Activated T-cell treated with anti-CD3 and anti-CD28 coated beads for 24 hours (primary cell): ENCODE measurements at regions not wholly inside any gene's neighbourhood (a gene's known extent, or its start where the extent isn't known, plus 50 kb on each side); places are given as distances from the start of the nearest gene placed in this dataset.
"Not testable (repeated sequence)": the region's sequence is repeated elsewhere in the genome, so short reads cannot be mapped to it uniquely, and the experiment has no call there.

ENCODE experiments used
- DNase-seq: peaks from one replicate; pipeline ENCODE4 v3.0.0-alpha.2; 2020; ENCODE audit warnings: low read depth

DNA sequence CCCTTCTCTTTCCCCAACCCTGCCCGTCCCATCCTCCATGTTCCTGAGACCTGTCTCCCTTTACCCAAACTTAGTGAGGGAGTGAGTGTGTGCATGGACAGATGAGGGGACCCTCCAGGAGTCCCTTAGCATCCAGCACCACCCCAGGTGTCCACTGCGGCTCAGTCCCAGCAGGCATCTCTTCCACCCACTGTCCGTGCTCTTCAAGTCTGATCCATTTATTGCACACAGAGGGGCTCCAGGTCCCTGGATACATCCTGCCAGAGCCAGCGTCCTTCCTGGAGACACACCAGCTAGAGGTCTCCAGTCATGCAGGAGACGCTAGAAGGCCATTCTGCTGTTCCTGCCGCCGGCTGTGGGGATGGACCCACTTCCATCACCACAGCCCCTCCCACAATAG, 239.2 kb downstream of the ADGRD1 start:
- DNase-seq: no peak

DNA sequence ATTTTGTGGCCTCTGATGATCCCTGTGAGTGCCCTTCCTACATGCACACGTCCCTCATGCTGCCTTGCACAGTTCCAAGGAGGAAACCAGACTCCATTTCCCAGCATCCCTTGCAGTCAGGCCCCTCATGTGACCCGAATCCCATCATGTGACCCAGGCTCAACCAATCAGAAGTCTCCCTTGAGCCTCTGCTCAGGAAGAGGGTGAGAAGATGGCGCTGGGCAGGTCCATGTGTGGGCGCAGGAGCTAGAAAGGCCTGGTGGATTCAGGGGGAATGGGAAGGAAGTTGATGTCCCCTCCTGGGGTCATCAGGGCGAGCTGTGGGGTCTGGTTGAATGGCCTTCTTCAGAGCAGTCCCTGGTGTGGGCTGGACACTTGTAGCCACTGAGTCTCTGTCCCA, 240.5 kb downstream of the ADGRD1 start:
- no peak for DNase-seq

DNA sequence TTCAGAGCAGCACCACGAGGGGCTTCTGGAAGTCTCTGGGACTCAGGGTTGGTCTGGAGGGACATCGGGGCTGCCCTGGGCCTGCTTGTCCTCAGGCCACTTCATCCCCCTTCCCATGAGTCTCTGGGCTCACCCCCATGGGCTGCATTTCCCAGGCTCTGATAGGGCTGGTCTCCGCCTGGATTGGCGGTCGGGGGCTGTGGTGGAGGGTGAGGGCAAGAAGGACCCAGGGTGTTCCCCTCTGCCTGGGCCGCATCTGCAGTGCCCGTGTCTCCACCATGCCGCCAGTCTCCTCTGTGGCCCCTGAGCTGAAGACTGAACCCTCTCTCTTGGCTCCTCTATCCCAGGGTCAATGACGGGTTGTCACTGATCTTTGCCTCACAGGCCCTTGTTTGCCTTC, 242.1 kb downstream of the ADGRD1 start:
- DNase-seq: no peak

DNA sequence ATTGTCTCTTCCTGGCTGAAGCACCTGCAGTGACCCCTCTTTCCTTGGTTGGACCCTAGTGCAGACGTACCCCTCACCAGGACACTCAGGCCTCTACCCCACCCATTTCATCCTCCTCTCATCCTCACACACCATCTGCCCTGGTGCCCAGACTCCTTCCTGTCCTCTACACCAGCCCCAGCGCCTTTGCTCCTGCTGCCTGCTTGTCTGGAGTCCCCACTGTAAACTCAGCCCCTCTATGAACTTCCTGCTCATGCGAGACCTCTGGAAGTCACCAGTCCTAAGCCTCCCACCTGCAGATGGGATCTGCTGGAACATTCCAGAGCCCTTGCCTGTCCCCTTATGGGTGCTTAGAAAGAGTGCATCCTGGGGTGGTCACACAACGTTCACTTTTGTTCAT, 242.5 kb downstream of the ADGRD1 start:
- no peak for DNase-seq

DNA sequence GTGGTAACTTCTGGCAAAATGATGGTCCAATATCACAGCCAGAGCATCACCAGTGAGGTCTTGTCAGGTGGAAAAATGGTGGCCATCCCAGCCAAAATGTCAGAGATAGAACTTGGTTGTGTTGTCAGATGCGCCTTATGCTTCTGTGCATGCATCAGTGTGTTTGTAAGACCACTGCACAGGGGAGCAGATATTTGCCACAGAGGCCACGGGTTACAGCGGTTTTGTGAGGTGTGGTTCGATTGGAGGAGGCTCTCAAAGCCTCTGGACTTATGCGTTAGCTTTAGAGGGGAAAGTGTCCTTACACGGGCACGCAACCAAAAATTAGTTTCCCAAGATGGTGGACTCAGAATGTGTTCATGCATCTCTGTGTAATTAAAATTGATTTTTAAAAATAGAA, 243.8 kb downstream of the ADGRD1 start:
- no peak for DNase-seq

DNA sequence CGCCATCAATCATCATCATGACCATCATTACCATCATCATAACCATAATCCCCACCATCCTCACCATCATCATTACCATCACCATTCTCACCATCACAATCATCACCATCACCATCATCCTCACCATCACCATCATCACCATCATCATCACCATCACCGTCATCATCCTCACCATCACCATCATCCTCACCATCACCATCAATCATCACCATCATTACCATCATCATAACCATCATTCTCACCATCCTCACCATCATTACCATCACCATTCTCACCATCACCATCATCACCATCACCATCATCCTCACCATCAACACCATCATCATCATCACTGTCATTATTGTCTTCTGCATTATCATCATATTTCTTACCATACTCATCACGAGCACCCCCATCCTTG, 245.5 kb downstream of the ADGRD1 start:
- DNase-seq: no peak

DNA sequence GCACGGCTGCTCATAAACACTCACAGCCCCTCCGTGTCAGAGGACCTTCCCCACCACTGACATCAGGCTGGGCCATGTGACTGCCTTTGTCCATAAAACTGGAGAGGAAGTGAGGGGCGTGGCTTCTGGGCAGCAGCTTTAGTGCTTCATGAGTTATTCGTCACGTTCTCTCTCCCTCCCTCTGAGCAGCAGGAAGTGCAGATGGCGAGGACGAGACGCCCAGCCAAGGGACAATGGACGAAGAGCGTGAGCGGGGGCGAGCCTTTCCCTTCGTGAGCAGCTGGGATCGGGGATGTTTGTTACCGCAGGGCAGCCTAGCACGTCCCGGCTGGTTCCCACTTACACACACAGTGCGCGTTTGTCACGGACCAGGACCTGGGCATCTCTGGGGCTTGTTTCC, 248.2 kb downstream of the ADGRD1 start:
- not testable (repeated sequence) for DNase-seq

DNA sequence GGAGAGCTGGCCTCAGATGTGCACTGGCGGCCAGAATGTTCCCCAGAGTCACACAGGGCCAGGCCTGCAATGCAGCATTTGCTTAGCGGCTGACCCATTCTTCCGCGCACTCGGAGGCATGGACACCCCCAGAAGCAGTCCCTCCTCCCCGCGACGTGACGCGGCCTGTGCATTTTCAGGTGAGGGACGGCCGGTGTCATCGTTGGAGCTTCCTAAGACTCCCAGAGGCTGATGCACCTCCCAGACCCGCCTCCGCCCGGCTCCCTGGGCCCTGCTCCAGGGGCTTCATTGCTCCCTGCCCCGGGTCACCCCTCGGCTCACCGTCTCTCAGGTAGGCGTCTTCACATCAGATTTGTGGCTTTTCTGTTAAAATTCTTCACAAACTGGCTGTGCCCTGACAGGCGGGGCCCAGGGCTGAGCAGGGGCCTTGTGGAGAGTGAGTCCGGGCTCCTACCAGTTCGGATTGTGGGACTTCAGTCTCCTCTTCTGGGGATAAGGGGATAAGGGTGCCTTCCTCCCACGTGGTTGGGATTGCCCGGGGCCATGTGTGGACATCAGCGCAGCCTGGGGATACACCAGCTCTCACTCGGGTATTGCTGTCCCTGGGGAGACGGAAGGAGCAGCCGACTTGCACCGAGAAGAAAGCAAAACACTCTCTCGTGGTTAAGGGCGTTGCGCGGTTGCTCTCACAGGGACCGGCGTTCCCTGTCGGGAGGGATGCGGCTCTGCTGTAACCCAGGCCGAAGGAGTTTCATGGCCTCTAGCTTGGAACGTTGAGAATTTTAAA, 249.1 kb downstream of the ADGRD1 start:
- no peak for DNase-seq

DNA sequence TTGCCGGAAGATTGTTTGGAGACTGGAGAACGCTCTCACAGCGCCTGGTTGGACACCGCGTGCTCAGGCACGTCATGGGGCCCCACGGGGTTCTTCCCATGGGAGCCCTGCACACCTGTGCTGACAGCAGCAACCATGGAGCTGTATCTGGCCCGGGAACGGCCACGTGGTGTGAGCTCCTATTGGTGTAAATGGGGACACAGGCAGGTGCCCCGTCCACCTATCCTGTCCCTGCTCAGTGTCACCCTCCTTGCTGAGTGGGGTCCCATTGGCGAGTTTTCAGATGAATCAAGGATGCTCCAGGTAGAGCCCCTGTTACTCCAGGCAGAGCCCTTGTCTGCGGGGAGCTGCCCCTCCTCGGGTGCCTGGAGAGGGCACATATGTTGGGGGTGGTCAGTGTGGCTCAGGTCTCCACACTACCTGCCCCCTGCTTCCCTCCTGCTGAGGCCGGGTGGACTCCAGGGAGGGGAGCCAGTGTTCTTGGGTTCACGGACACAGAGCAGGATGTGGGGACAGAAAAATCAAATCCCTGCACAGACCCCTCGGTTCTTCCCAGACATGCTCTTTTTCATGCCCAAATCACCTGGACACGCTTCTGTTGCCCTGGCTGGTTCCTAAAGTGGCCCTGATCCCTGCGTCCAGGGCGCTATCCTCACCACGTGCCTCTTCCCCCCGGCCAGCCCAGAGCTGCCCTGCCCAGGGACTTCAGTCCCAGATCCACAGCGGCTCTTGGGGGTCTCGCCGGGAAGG, 250.1 kb downstream of the ADGRD1 start:
- DNase-seq: no peak

DNA sequence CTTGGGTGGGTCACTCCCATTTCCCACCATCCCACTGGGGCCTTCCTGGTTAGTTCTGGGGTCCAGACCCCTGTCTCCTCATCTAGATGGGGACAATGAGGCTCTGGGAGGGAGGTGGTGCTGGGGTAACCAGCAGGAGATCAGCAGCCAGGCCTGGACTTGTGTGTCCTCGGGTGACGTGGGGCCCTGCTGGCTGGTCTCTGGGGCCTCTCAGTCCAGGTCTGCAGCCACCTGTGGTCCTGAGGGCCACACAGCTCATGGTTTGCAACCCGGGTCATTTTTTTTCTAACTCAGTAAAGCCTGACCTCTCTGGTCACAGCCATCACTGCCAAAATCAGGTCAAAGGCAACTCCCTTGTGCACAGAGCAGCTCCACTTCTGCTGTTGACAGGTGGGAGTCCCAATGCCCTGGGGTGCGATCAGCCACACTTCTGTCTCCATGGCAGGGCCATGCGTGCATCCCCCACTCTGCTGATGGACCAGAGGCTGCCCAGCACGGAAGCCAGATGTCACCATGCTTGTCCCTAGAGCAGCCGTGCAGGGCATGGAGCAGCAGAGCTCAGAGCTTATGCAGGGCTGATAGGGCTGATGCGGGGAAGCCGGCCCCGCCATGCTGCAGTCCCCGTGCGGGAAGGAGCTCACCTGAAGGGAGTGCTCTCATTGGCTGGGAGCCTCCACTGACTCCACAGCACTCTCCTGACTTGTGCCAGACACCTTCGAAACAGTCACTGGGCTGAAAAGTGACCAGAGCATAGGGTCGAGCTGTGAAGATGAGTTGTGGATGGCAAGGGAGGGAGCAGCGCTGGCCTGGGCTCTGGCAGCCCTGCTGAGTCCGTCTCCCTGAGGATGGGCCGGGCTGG, 250.9 kb downstream of the ADGRD1 start:
- no peak for DNase-seq

DNA sequence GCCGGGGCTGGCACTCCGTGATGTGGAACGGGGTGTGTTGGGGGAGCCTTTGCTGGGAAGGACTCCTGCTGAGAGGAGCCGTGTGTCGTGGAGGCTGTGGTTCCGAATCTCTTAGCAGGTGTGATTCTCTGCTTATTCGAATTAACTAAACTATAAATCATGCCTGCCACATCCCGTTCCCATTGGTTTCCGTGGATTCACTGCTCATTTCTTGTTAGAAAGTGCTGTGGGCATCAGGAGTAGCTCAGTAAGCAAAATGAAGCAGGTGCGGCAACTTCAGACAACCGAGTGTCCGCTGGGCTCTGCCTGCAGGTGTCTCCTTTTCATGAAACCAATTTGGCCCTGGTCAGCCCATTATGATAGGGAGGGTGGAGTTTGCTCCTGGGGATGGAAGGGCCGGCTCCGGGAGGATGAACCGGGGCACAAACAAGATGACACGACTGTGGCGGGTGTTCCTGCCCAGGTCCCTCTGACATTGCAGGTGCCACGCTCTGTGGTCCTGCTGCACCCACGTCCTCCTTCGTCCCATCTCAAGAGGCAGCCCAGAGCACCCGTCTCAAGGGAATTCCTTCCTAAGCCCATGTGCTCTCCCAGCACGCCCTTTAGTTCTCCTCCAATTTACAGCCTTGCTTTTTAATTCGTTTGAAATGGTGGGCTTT, 251.7 kb downstream of the ADGRD1 start:
- DNase-seq: not testable (repeated sequence)

DNA sequence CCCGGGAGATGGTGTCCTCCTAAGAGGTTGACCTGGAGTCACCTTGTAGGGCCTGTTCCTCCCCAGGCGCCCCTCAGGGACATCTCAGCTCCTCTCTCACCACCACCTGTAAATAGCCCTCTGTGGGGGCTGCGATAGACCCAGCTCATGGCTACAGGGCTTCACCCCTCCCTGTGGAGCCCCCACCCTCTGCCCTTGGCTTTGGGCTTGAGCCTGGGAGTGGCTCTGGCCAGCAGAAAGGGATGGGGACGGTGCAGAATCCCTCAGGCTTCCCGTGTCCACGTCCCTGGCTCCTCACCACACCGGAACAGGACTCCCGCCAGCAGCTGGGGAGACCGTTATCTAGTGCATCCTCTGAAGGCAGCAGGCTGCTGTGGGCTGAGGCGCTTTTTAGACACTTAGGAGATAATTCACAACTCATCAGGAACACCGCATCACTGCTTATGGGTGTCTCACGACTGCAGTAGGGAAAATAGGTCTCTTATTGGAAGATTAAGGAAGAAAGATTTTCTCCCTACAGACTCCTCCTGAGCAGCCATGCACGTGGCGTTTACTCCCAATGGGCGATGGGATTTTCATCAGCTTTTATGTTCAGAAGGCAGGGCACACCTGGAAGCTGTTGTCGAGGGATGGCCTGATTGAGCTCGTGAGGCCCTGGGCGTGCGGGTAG, 253.1 kb downstream of the ADGRD1 start:
- not testable (repeated sequence) for DNase-seq

DNA sequence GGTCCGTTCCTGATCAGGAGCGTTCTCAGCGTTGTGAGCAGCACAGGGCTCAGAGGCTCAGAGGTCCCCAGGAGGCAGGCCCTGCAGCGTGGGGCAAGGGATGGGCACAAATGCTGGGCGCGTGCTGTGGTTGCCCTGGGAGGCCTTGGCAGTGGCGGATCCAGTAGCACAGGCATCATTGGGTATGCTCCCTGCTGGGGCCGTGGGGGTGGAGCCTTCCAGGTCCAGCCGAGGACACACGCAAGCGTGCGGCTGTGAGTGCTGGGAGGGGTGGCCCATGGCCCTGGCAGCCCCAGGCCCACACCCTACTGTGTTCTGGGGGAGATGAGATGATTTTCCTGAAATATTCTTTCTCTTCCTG, 253.6 kb downstream of the ADGRD1 start:
- DNase-seq: not testable (repeated sequence)

DNA sequence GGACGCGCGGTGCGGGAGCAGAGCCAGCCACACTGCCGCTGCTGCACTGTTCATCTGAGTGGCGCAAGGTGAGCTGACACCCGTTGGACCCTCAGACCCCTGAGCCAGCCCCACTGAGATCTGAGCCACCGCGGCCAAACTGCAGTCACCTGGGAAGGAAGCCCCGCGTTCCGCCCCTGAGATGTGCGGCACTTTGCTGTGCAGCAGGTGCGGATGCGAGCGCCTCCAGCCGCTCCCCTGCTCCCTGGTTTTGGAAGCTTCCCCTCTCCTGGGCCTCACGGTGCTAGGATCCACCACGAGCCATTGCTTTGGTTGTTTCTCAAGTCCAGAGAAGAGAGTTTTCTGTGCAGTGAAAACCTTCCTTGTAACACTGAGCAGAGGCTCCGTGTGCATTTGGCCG, 254.1 kb downstream of the ADGRD1 start:
- DNase-seq: not testable (repeated sequence)

DNA sequence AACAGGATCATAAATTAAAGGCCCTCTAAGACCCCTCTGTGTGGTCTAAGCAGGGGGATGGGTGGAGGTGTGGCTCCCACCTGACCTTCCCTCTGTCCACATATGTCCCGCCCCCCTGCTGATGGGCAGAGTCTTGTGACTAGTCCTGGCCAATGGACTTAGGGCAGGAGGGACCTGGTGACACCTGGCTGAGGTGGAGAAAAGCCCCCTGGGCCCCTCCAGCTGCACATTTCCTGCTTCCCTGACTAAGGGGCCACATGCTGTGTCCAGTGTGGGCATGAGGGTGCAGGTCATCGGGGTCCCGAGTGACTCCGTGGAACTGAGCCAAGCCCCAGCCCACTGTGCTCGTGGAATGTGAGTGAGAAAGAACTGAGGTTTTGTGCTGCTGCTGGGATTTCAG, 254.7 kb downstream of the ADGRD1 start:
- no peak for DNase-seq

DNA sequence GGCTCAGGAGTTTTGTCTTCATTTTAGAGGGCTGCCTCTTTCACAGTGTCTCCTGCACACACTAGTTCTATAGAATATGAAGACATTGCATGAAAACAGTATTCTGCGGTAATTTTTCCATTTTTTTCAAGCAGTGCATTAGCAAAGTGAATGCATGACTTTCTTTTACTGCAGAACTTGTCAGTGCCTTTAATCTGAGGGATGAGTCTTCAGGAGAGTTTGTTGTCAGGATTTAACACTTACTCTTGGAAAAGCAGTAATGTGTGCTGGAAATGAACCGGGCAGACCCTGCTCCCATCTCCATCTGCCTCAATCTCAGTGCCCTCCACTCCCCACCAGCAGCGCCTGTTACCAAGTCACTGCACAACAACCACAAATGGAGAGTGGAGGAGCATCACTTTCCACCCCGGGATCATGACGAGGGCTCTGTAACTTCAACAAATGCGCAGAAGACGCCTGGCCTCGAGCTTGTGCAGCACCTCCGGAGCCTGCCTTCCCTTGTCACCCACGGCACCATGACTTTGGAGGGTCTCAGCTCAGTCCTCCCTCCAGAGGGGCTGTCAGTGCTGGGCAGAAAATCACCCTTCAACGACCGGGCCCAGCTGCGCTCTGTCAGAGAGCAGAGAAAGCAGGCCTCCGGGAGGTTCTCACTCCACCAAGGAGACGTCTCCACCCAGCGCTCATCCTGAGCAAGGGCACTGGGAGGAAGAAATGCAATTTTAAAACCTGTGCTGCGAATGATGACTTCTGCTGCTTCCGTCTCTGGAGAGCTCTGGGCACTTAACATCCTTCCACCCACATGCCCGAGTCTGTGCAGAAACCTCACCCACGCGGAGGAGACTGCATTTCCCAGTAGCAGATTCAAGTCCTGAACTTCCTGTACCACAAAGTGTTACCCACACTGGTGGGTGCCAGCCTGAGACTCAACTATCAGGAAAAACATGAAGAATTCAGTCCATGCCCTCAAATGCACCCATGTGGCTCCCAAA, 255.7 kb downstream of the ADGRD1 start:
- no peak for DNase-seq

DNA sequence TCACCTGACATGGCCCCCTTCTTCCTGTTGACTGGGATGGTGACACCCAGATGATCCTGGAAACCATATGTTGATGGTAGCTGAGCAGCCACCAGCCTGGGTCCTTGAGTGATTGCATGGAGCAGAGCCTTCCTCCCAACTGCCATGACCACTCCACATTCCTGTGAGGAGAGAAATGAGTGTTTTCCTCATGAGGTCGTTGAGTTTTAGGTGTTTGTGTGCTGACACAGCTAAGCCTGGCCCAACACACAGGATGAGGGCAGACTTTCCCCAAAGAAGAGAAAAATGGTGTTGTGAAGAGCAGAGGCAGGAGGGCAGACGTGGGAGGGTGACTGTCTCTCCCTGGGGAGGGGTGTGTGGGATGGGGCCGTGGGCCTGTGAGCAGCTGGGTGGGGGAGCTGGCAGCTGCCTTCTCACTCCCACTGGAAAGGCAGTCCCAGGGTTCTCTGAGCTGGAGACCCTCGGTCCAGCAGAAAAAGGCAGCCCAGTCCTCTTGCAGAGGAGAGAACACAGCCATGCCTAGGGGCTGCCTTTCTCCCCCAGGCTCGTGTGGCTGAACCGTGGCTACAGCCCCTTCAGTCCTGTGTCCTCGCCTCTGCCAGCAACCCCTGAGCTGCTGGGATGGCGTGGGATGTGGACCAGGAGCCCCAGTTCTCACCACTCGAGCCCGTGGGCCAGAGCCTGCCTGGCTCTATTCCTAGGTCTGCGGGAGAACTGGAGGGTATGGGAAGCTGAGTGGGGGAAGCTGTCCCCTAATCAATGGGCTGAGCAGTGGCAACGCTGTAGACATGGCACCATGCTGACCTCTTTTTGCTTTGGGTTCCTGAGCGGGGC, 257.0 kb downstream of the ADGRD1 start:
- no peak for DNase-seq

DNA sequence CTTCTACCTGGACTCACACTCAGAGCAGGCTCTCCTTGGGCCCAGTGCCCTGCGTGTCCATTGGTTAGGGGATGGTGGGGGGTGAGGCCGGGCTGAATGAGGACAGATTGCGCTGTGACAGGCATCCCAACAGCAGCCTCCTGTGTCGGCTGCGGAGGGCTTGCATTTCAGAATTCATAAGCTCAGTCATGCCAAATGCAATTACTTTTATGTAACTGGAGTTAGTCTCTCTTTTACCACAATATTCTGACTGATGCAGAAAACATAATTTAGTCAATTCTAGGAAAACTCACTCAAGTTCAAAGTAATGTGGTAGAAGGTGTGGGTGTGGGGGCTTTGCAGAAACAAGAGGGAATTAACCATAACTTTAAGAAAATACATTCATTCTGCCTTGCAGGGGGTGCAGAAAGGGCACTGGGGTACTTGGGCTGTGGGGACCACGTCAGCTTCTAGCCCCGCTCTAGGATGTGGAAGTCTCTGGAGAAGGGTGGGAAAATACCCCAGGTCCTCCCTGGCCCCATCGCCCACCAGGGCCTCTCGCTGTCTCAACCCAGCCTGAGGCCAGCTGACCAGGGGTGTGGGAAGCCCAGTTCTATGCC, 257.7 kb downstream of the ADGRD1 start:
- DNase-seq: no peak

DNA sequence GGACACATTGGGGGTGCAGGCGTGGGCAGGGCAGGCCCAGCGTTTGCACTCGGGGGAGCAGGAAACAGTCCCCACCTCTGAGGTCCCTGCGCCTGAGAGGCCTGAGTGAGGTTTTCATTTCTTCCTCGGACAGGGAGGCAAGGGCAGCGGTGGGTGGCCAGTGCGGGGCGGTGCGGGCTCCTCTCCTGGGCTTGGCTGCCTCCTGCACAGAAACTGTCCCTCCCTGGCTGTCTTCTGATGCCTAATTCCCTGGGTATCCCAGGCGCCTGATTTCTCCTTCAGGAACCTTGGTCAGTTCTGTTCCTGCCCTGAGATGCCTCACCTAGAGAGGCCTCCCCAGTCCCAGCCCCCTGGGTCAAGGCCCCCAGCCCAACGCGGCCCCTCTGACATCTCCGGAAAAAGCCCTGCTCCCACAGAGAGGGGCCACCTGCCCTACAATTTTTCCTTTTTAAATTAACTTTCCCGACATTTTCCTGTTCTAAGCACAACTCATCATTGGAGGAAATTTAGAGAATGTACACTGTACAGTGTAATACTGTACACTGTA, 260.3 kb downstream of the ADGRD1 start:
- DNase-seq: no peak
